ENCODE measurements at regions not wholly inside any gene's neighbourhood (a gene's known extent, or its start where the extent isn't known, plus 50 kb on each side); places are given as distances from the start of the nearest gene placed in this dataset.

DNA sequence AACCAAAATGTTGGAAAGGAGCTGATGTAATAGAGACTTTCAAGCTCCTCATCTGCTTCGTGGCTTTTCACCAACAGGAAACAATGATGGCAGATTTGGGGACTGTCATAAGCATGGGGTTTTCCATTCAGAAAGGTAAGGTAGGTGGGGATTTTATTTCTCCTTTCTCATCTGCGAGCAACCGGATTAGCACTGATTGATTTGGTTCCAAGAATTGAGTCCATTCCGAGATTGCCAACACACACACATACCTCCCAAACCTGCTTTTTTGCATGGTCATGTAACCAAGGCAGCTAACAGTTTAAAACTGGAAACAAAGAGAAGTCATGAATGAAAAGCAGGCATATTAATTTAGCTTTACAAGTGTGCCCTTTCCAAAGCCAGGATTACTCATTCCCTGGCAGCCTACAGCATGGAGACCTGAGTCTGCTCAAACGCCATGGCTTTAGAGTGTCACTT is 63.0 kb upstream of the LNX1 start:
- intact Hi-C loops (cut with DNase I; ENCODE audit: low total_unique reads) = no loop called here
- Histone ChIP-seq H3K4me1 (no peaks in the 10 kb centered on the region), H3K36me3 (no peaks in the 10 kb centered on the region), H3K9me3 (no peaks in the 10 kb centered on the region), H3K4me3 (no peak overlapping the region), H3K27me3 (no peaks in the 10 kb centered on the region), H3K27ac (peak overlapping the region; percentile 79 to 82)
- DNase-seq (ENCODE audit: low spot score in 2 of 2) = peak in 1 of 2 donors; percentile 82
- TF ChIP-seq POLR2A (IDR thresholded peaks at IDR 0.05) (no peak), POLR2AphosphoS5 (IDR thresholded peaks at IDR 0.05) (peak in 2 of 3 donors; percentile 47 to 69)

DNA sequence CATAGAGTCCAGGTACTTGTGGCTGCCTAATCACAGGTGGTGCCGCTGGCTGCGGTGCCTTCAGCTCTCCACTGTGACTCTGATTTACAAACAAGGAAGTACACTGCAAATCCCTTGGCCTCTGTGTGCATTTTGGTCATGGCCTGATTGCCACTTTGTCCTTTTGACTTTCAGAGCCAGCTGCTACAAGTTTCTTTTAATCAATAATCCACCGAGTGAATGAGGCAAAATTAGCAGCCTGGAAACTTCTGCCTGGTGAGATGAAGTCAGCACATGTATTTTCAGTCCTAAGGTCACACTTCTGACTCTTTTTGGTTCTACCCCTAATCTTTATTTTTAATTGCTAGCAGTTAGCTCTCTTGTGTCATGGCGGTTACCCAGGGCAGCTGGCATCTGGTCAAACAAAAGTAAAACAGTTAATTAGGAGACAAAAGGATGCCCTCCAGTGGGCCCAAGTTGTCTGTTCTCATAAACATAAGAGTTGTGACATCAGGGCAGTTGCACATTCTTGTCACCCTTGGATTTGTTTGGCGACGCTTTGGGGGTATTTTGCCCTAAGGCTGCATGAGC is 62.3 kb upstream of the LNX1 start:
- H3K27me3 ChIP-seq = no peaks in the 10 kb centered on the region
- H3K9me3 ChIP-seq = no peaks in the 10 kb centered on the region
- H3K27ac ChIP-seq = peak overlapping the region; percentile 79 to 82
- H3K4me3 ChIP-seq = no peak overlapping the region
- intact Hi-C loops (cut with DNase I; ENCODE audit: low total_unique reads) = loop anchor here (2.0 kb wide), 1 partner anchor 45 kb away; no protein-coding TSS in a partner anchor
- peak in 1 of 2 donors; percentile 62 for DNase-seq (ENCODE audit: low spot score in 2 of 2)
- H3K4me1 ChIP-seq = no peaks in the 10 kb centered on the region
- H3K36me3 ChIP-seq = no peaks in the 10 kb centered on the region
- TF ChIP-seq, protein P1, sequence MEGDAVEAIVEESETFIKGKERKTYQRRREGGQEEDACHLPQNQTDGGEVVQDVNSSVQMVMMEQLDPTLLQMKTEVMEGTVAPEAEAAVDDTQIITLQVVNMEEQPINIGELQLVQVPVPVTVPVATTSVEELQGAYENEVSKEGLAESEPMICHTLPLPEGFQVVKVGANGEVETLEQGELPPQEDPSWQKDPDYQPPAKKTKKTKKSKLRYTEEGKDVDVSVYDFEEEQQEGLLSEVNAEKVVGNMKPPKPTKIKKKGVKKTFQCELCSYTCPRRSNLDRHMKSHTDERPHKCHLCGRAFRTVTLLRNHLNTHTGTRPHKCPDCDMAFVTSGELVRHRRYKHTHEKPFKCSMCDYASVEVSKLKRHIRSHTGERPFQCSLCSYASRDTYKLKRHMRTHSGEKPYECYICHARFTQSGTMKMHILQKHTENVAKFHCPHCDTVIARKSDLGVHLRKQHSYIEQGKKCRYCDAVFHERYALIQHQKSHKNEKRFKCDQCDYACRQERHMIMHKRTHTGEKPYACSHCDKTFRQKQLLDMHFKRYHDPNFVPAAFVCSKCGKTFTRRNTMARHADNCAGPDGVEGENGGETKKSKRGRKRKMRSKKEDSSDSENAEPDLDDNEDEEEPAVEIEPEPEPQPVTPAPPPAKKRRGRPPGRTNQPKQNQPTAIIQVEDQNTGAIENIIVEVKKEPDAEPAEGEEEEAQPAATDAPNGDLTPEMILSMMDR (IDR thresholded peaks at IDR 0.05) = peak in 1 of 3 donors; percentile 25
- TF ChIP-seq POLR2AphosphoS5 (IDR thresholded peaks at IDR 0.05) = no peak
- no peak for TF ChIP-seq POLR2A (IDR thresholded peaks at IDR 0.05)

DNA sequence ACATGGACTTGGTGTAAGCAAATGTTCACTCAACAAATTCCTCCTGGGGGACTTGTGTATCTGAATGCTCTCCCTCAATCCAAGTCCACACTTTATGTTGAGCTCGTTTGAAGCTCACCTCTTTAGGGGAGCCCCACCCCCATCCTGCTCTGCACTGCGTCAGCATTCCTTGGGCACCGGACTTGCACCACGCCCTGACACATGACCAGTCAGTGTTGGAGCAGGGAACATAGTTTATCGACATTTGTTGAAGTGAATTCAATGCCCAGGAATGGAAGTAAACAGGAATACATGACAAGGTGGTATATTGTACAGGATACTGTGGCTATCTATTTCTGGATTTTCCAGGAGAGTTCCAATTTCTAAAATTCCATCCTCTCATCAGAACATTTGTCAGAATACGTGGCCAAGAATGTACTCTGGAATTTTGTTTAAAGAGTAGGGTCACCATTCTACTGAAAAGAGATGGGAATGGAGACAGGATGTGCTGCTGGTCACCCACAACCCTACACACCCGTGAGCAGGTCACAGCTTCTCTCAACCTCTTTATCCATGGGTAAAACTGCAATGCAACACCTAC is 60.0 kb upstream of the LNX1 start:
- Histone ChIP-seq H3K36me3 (no peaks in the 10 kb centered on the region), H3K4me1 (no peaks in the 10 kb centered on the region), H3K27me3 (no peaks in the 10 kb centered on the region), H3K4me3 (no peak overlapping the region), H3K9me3 (no peaks in the 10 kb centered on the region), H3K27ac (peak overlapping the region; percentile 59 to 62)
- peak in 1 of 2 donors; percentile 52 for DNase-seq (ENCODE audit: low spot score in 2 of 2)
- TF ChIP-seq POLR2AphosphoS5 (IDR thresholded peaks at IDR 0.05) = peak in 1 of 3 donors; percentile 63
- no peak for TF ChIP-seq POLR2A (IDR thresholded peaks at IDR 0.05)
- intact Hi-C loops (cut with DNase I; ENCODE audit: low total_unique reads) = no loop called here

DNA sequence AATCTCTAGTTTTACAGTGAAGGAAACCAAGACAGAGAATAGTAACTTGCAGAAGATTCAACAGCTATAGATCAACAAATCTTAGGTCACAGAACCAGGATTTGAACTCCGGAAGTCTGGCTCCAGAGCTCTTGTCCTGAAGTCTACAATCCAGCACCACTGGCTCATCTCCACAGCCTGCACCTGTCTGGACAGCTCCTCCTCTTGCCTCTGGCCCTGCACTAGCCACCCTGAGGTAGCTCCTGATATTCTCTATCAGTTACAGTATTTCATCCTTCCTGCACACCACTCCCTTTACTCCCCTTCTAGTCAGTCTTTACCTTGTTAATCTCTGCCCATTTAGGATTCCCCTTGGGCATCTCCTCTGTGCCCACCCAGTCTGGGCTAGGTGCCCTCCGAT is 58.1 kb upstream of the LNX1 start:
- TF ChIP-seq POLR2A (IDR thresholded peaks at IDR 0.05) = no peak
- TF ChIP-seq, protein P1 (IDR thresholded peaks at IDR 0.05) = no peak
- no peak for TF ChIP-seq POLR2AphosphoS5 (IDR thresholded peaks at IDR 0.05)
- Histone ChIP-seq H3K27ac (peak overlapping the region in 1 of 2 donors; percentile 8), H3K9me3 (no peaks in the 10 kb centered on the region), H3K4me3 (no peak overlapping the region), H3K36me3 (no peaks in the 10 kb centered on the region), H3K4me1 (no peaks in the 10 kb centered on the region), H3K27me3 (no peaks in the 10 kb centered on the region)
- intact Hi-C loops (cut with DNase I; ENCODE audit: low total_unique reads) = no loop called here
- DNase-seq (ENCODE audit: low spot score in 2 of 2) = no peak

DNA sequence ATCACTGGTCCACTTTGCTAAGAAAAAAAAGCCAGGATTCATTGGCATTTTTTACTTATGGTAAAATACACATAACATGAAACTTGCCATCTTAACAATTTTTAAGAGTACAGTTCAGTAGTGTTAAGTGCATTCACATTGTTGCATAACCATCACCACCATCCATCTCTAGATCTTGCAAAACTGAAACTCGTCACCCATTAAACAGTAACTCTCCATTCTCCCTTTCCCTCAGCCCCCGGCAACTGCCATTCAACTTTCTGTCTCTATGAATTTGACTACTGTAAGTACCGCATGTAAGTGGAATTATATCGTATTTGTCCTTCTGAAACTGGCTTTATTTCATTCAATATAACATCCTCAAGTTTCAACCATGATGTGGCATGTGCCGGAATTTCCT is 56.3 kb upstream of the LNX1 start:
- no peaks in the 10 kb centered on the region for H3K9me3 ChIP-seq
- intact Hi-C loops (cut with DNase I; ENCODE audit: low total_unique reads) = no loop called here
- no peak overlapping the region for H3K4me3 ChIP-seq
- no peak for DNase-seq (ENCODE audit: low spot score in 2 of 2)
- no peaks in the 10 kb centered on the region for H3K4me1 ChIP-seq
- no peaks in the 10 kb centered on the region for H3K36me3 ChIP-seq
- no peak overlapping the region for H3K27ac ChIP-seq
- TF ChIP-seq, protein P1 (IDR thresholded peaks at IDR 0.05) = no peak
- TF ChIP-seq POLR2A (IDR thresholded peaks at IDR 0.05) (no peak), POLR2AphosphoS5 (IDR thresholded peaks at IDR 0.05) (no peak)
- no peaks in the 10 kb centered on the region for H3K27me3 ChIP-seq

DNA sequence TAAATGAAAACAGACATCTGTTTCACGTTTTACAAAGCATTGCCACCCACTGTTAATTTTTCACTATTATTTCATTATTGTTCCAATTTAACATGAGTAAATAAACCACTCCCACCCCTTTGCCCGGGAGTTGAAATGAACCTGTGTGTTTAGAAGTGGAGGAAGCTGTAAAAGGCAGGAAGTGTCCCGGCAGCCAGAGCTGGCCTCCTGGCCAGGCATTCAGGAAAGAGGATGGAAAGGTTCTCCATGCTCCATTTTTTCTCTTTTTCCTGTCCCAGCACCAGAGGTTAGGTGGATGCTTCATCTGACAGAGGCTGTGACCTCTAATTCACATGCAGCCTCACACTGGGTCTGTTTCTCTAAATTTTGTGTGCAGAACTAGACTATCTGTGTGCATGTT is 55.5 kb upstream of the LNX1 start:
- intact Hi-C loops (cut with DNase I; ENCODE audit: low total_unique reads) = no loop called here
- no peaks in the 10 kb centered on the region for H3K27me3 ChIP-seq
- no peaks in the 10 kb centered on the region for H3K4me1 ChIP-seq
- no peaks in the 10 kb centered on the region for H3K36me3 ChIP-seq
- no peak overlapping the region for H3K4me3 ChIP-seq
- peak overlapping the region in 1 of 2 donors; percentile 94 for H3K27ac ChIP-seq
- no peak for DNase-seq (ENCODE audit: low spot score in 2 of 2)
- H3K9me3 ChIP-seq = no peaks in the 10 kb centered on the region
- TF ChIP-seq, protein P1 (IDR thresholded peaks at IDR 0.05) = no peak
- no peak for TF ChIP-seq POLR2AphosphoS5 (IDR thresholded peaks at IDR 0.05)
- no peak for TF ChIP-seq POLR2A (IDR thresholded peaks at IDR 0.05)
